IPS-20b (cell line): ENCODE measurements at regions not wholly inside any gene's neighbourhood (a gene's known extent, or its start where the extent isn't known, plus 50 kb on each side); places are given as distances from the start of the nearest gene placed in this dataset.

ENCODE experiments used
- H3K27ac ChIP-seq: one replicate; pipeline ENCODE4 v1.5.1; 2013; ENCODE audit warnings: low read length
- H3K27me3 ChIP-seq: 2 replicates; pipeline ENCODE4 v1.6.1; 2013; ENCODE audit warnings: mild to moderate bottlenecking, low read length, inconsistent platforms; ENCODE audit not compliant: insufficient read depth
- H3K36me3 ChIP-seq: 2 replicates; pipeline ENCODE4 v1.6.1; 2013; ENCODE audit warnings: low read depth, mild to moderate bottlenecking, inconsistent platforms, low read length, moderate library complexity; ENCODE audit not compliant: insufficient read depth
- H3K4me1 ChIP-seq: 2 replicates; pipeline ENCODE4 v1.6.1; 2013; ENCODE audit warnings: mild to moderate bottlenecking, control low read depth, inconsistent platforms, low read length, moderate library complexity; ENCODE audit not compliant: insufficient read depth
- H3K4me3 ChIP-seq: 2 replicates; pipeline ENCODE4 v1.5.1; 2013; ENCODE audit warnings: mild to moderate bottlenecking, low read length, inconsistent platforms
- H3K9ac ChIP-seq: 2 replicates; pipeline ENCODE4 v1.6.1; 2013; ENCODE audit warnings: low read depth, mild to moderate bottlenecking, inconsistent platforms, low read length, moderate library complexity
- H3K9me3 ChIP-seq: 2 replicates; pipeline ENCODE4 v1.6.1; 2013; ENCODE audit warnings: mild to moderate bottlenecking, low read depth, low read length, inconsistent platforms; ENCODE audit not compliant: insufficient read depth

GRCh38 chr3:102571720-102572384 lies 137.0 kb downstream of the ZPLD1 start:
- Histone ChIP-seq H3K27me3 (no peaks in the 10 kb centered on the region), H3K4me3 (no peak overlapping the region), H3K36me3 (no peaks in the 10 kb centered on the region), H3K9me3 (no peaks in the 10 kb centered on the region), H3K9ac (no peak overlapping the region), H3K4me1 (no peaks in the 10 kb centered on the region), H3K27ac (no peak overlapping the region)

GRCh38 chr3:102573483-102574028 lies 138.7 kb downstream of the ZPLD1 start:
- Histone ChIP-seq H3K36me3 (no peaks in the 10 kb centered on the region), H3K9ac (no peak overlapping the region), H3K4me1 (no peaks in the 10 kb centered on the region), H3K9me3 (no peaks in the 10 kb centered on the region), H3K4me3 (no peak overlapping the region), H3K27me3 (no peaks in the 10 kb centered on the region), H3K27ac (no peak overlapping the region)

- Histone ChIP-seq H3K4me1 (no peaks in the 10 kb centered on the region), H3K9ac (no peak overlapping the region), H3K36me3 (no peaks in the 10 kb centered on the region), H3K27ac (no peak overlapping the region), H3K27me3 (no peaks in the 10 kb centered on the region), H3K9me3 (no peaks in the 10 kb centered on the region), H3K4me3 (no peak overlapping the region)
Observed at GRCh38 chr3:102574355-102574754, 139.5 kb downstream of the ZPLD1 start.

GRCh38 chr3:102576651-102577050 lies 141.8 kb downstream of the ZPLD1 start:
- H3K27me3 ChIP-seq, result no peaks in the 10 kb centered on the region
- no peaks in the 10 kb centered on the region for H3K9me3 ChIP-seq
- H3K36me3 ChIP-seq, result no peaks in the 10 kb centered on the region
- no peak overlapping the region for H3K9ac ChIP-seq
- H3K4me3 ChIP-seq, result no peak overlapping the region
- no peak overlapping the region for H3K27ac ChIP-seq
- H3K4me1 ChIP-seq, result no peaks in the 10 kb centered on the region

GRCh38 chr3:102577082-102577789 lies 142.4 kb downstream of the ZPLD1 start:
- H3K36me3 ChIP-seq, result no peaks in the 10 kb centered on the region
- no peak overlapping the region for H3K27ac ChIP-seq
- H3K9ac ChIP-seq, result no peak overlapping the region
- no peaks in the 10 kb centered on the region for H3K4me1 ChIP-seq
- no peak overlapping the region for H3K4me3 ChIP-seq
- H3K27me3 ChIP-seq, result no peaks in the 10 kb centered on the region
- H3K9me3 ChIP-seq, result no peaks in the 10 kb centered on the region

GRCh38 chr3:102580760-102581159 lies 145.9 kb downstream of the ZPLD1 start:
- Histone ChIP-seq H3K9ac (no peak overlapping the region), H3K9me3 (no peaks in the 10 kb centered on the region), H3K4me1 (no peaks in the 10 kb centered on the region), H3K36me3 (no peaks in the 10 kb centered on the region), H3K27ac (no peak overlapping the region), H3K4me3 (no peak overlapping the region), H3K27me3 (no peaks in the 10 kb centered on the region)

- no peak overlapping the region for H3K27ac ChIP-seq
- no peaks in the 10 kb centered on the region for H3K4me1 ChIP-seq
- H3K9ac ChIP-seq, result no peak overlapping the region
- no peaks in the 10 kb centered on the region for H3K36me3 ChIP-seq
- H3K27me3 ChIP-seq, result no peaks in the 10 kb centered on the region
- H3K4me3 ChIP-seq, result no peak overlapping the region
- no peaks in the 10 kb centered on the region for H3K9me3 ChIP-seq
Observed at GRCh38 chr3:102586485-102586884, 151.7 kb downstream of the ZPLD1 start.

- no peak overlapping the region for H3K9ac ChIP-seq
- H3K27me3 ChIP-seq, result no peaks in the 10 kb centered on the region
Observed at GRCh38 chr3:102593812-102594602, 159.2 kb downstream of the ZPLD1 start.

GRCh38 chr3:102595057-102595456 lies 160.2 kb downstream of the ZPLD1 start:
- H3K36me3 ChIP-seq, result no peaks in the 10 kb centered on the region
- no peaks in the 10 kb centered on the region for H3K9me3 ChIP-seq
- H3K27ac ChIP-seq, result no peak overlapping the region
- no peak overlapping the region for H3K4me3 ChIP-seq
- no peak overlapping the region for H3K9ac ChIP-seq
- no peaks in the 10 kb centered on the region for H3K27me3 ChIP-seq
- H3K4me1 ChIP-seq, result no peaks in the 10 kb centered on the region

More at GRCh38 chr3:102593812-102594602, 159.2 kb downstream of the ZPLD1 start:
- Histone ChIP-seq H3K27ac (no peak overlapping the region), H3K9me3 (no peaks in the 10 kb centered on the region), H3K4me1 (no peaks in the 10 kb centered on the region), H3K36me3 (no peaks in the 10 kb centered on the region), H3K4me3 (no peak overlapping the region)

- Histone ChIP-seq H3K9me3 (no peaks in the 10 kb centered on the region), H3K4me3 (no peak overlapping the region), H3K4me1 (no peaks in the 10 kb centered on the region), H3K9ac (no peak overlapping the region), H3K36me3 (no peaks in the 10 kb centered on the region), H3K27me3 (no peaks in the 10 kb centered on the region), H3K27ac (no peak overlapping the region)
Observed at GRCh38 chr3:102599819-102600576, 165.2 kb downstream of the ZPLD1 start.

GRCh38 chr3:102605153-102605552 lies 170.3 kb downstream of the ZPLD1 start:
- Histone ChIP-seq H3K27me3 (no peaks in the 10 kb centered on the region), H3K27ac (no peak overlapping the region), H3K36me3 (no peaks in the 10 kb centered on the region), H3K9ac (no peak overlapping the region), H3K4me1 (no peaks in the 10 kb centered on the region), H3K9me3 (no peaks in the 10 kb centered on the region), H3K4me3 (no peak overlapping the region)
